Left ventricle myocardium inferior (tissue), 1 donor: ENCODE measurements at regions not wholly inside any gene's neighbourhood (a gene's known extent, or its start where the extent isn't known, plus 50 kb on each side); places are given as distances from the start of the nearest gene placed in this dataset.

Experiments used
- DNase-seq: peaks from one replicate; pipeline ENCODE4 v3.0.0-alpha.2; 2020
- H3K27ac ChIP-seq: fragments of 200-600 bp; replicated peaks from 2 replicates; pipeline ENCODE4 v1.8.0; 2021
- H3K27me3 ChIP-seq: fragments of 200-600 bp; 2 replicates; pipeline ENCODE4 v1.8.0; 2021; ENCODE audit warnings: low read depth
- H3K36me3 ChIP-seq: fragments of 200-600 bp; 2 replicates; pipeline ENCODE4 v1.8.0; 2021
- H3K4me1 ChIP-seq: fragments of 200-600 bp; 2 replicates; pipeline ENCODE4 v1.8.0; 2021
- H3K4me3 ChIP-seq: fragments of 200-600 bp; 2 replicates; pipeline ENCODE4 v1.8.0; 2021; ENCODE audit warnings: mild to moderate bottlenecking, moderate library complexity
- H3K9me3 ChIP-seq: fragments of 200-600 bp; replicated peaks from 2 replicates; pipeline ENCODE4 v1.8.0; 2021
- CTCF ChIP-seq: fragments of 200-600 bp; IDR thresholded peaks from 2 replicates; pipeline ENCODE4 v1.8.0; 2021; ENCODE audit warnings: antibody characterized with exemption, mild to moderate bottlenecking, borderline replicate concordance
- intact Hi-C: fragments of 100-400 bp; cut with micrococcal nuclease; formaldehyde crosslinking; loops from one replicate; pipeline ENCODE4 v1.11.0; 2022
- donor health status: DM: no; HTN: yes; CAD: no; lungs with severe emphysema.

GRCh38 chr13:84418041-84418440 lies 535.8 kb upstream of the SLITRK1 start:
- intact Hi-C loops = no loop called here
- no peak for DNase-seq
- Histone ChIP-seq H3K9me3 (peaks cover 10% of the 10 kb centered on the region), H3K27me3 (no peaks in the 10 kb centered on the region), H3K36me3 (no peaks in the 10 kb centered on the region), H3K27ac (no peak overlapping the region), H3K4me1 (no peaks in the 10 kb centered on the region), H3K4me3 (no peak overlapping the region)
- no peak for TF ChIP-seq CTCF

- intact Hi-C loops = no loop called here
- Histone ChIP-seq H3K9me3 (peaks cover 10% of the 10 kb centered on the region), H3K4me3 (no peak overlapping the region), H3K27me3 (no peaks in the 10 kb centered on the region), H3K4me1 (no peaks in the 10 kb centered on the region), H3K36me3 (no peaks in the 10 kb centered on the region), H3K27ac (no peak overlapping the region)
- DNase-seq = no peak
- no peak for TF ChIP-seq CTCF
Measured at GRCh38 chr13:84417416-84417815, 535.1 kb upstream of the SLITRK1 start.

- no peak for DNase-seq
- no peaks in the 10 kb centered on the region for H3K4me1 ChIP-seq
- intact Hi-C loops = no loop called here
- no peaks in the 10 kb centered on the region for H3K9me3 ChIP-seq
- TF ChIP-seq CTCF = no peak
- no peaks in the 10 kb centered on the region for H3K36me3 ChIP-seq
- H3K27ac ChIP-seq = no peak overlapping the region
- H3K4me3 ChIP-seq = no peak overlapping the region
- no peaks in the 10 kb centered on the region for H3K27me3 ChIP-seq
Measured at GRCh38 chr13:84413016-84413415, 530.7 kb upstream of the SLITRK1 start.

- Histone ChIP-seq H3K9me3 (no peaks in the 10 kb centered on the region), H3K4me1 (no peaks in the 10 kb centered on the region), H3K36me3 (no peaks in the 10 kb centered on the region), H3K27me3 (no peaks in the 10 kb centered on the region), H3K27ac (no peak overlapping the region), H3K4me3 (no peak overlapping the region)
- no peak for TF ChIP-seq CTCF
- intact Hi-C loops = no loop called here
- no peak for DNase-seq
Measured at GRCh38 chr13:84405286-84405685, 523.0 kb upstream of the SLITRK1 start.

- no peaks in the 10 kb centered on the region for H3K27me3 ChIP-seq
- H3K36me3 ChIP-seq = no peaks in the 10 kb centered on the region
- TF ChIP-seq CTCF = no peak
Measured at GRCh38 chr13:84400706-84401105, 518.4 kb upstream of the SLITRK1 start.

More at GRCh38 chr13:84400706-84401105, 518.4 kb upstream of the SLITRK1 start:
- no peaks in the 10 kb centered on the region for H3K4me1 ChIP-seq
- H3K9me3 ChIP-seq = peaks cover 10% of the 10 kb centered on the region
- intact Hi-C loops = no loop called here
- no peak overlapping the region for H3K27ac ChIP-seq
- no peak for DNase-seq
- H3K4me3 ChIP-seq = no peak overlapping the region
